G401 (cell line): ENCODE measurements at regions not wholly inside any gene's neighbourhood (a gene's known extent, or its start where the extent isn't known, plus 50 kb on each side); places are given as distances from the start of the nearest gene placed in this dataset.
A peak's percentile ranks its signal among the peaks of the same experiment; 100 is the strongest.

Source experiments
- DNase-seq: peaks from one replicate; pipeline ENCODE4 v3.0.0-alpha.2; 2015; ENCODE audit warnings: low spot score
- in situ Hi-C: cut with HindIII; loops from 2 replicates; pipeline ENCODE4 v1.10.0; 2016; ENCODE audit warnings: low sequenced_read_pairs, mixed read lengths

DNA sequence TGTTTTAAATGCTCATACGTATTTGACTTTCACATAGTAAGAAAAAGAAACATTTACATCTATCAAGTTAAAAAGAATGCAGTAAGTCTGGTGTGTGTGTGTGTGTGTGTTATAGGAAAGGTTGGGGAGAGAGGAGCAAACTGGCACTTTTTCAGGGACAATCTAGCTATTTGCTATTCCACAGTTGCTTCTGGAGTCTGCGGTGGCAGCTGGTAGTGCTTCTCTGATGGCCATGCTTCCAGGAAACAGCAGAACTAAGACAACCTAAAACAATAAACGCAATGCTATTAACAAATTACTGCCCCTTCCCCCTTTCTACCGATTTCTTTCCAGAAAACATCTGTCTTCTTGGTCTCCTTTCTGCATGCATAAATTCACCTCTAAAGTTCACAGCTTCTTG, 70.0 kb upstream of the CDH10 start:
- in situ Hi-C loops = no loop called here
- peak; percentile 5 for DNase-seq

- DNase-seq = no peak
- in situ Hi-C loops = no loop called here
Measured at GRCh38 chr5:24712947-24713346, 68.2 kb upstream of the CDH10 start.

DNA sequence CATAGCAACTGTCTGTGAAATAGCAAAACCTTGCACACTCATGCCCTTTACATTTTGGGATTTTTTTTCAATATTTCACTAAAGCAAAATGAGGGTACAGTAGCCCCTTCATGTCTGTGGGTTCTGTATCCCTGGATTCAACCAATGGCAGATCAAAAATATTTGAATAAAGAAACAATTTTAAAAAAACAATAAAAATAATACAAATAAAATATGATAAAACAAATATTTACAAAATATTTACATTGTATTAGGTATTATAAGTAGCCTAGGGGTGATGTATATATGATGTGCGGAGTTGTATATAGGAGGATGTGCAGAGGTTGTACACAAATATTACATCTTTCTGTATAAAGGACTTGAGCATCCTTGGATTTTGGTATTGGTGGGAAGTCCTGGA, 67.3 kb upstream of the CDH10 start:
- no peak for DNase-seq
- in situ Hi-C loops = no loop called here

- in situ Hi-C loops = no loop called here
- no peak for DNase-seq
Measured at GRCh38 chr5:24703934-24704333, 59.2 kb upstream of the CDH10 start.
